Lung (tissue), 11 donors: ENCODE measurements at regions not wholly inside any gene's neighbourhood (a gene's known extent, or its start where the extent isn't known, plus 50 kb on each side); places are given as distances from the start of the nearest gene placed in this dataset.
A peak's percentile ranks its signal among the peaks of the same experiment; 100 is the strongest.

Experiments
- ATAC-seq: fragments of 200-7000 bp; cut with Tn5 transposase; one replicate; pipeline ENCODE4 v1.9.1; 2020; ENCODE audit warnings: moderate number of reproducible peaks; ENCODE audit not compliant: insufficient read depth, low FRiP score
- DNase-seq, 3 donors: peaks; one replicate each; pipeline ENCODE4 v3.0.0-alpha.2; 2013 to 2017
- H3K27ac ChIP-seq, 2 donors: one replicate each; pipeline ENCODE4 v1.5.1; 2013; ENCODE audit warnings: mild to moderate bottlenecking in 2 of 2, moderate library complexity in 2 of 2, control low read depth in 1 of 2, inconsistent platforms in 1 of 2, low read depth in 1 of 2, low read length in 1 of 2
- H3K27me3 ChIP-seq, 3 donors: one replicate each; pipeline ENCODE4 v1.5.1; 2013; ENCODE audit warnings: low read length in 2 of 3; ENCODE audit not compliant: control insufficient read depth in 3 of 3, insufficient read depth in 3 of 3
- H3K36me3 ChIP-seq, 4 donors: one replicate each; pipeline ENCODE4 v1.5.1; 2013; ENCODE audit warnings: low read length in 4 of 4, mild to moderate bottlenecking in 1 of 4, moderate library complexity in 1 of 4; ENCODE audit not compliant: control insufficient read depth in 4 of 4, insufficient read depth in 4 of 4
- H3K4me1 ChIP-seq, 5 donors: one replicate each; pipeline ENCODE4 v1.5.1; 2013; ENCODE audit warnings: low read length in 5 of 5, mild to moderate bottlenecking in 2 of 5, moderate library complexity in 1 of 5; ENCODE audit not compliant: control insufficient read depth in 5 of 5, insufficient read depth in 5 of 5
- H3K4me3 ChIP-seq: one replicate; pipeline ENCODE4 v1.5.1; 2013; ENCODE audit warnings: mild to moderate bottlenecking, control low read depth, moderate library complexity
- H3K9ac ChIP-seq, 2 donors: one replicate each; pipeline ENCODE4 v1.5.1; 2013; ENCODE audit warnings: low read length in 2 of 2, control low read depth in 1 of 2; ENCODE audit not compliant: insufficient read depth in 1 of 2
- H3K9me3 ChIP-seq, 4 donors: one replicate each; pipeline ENCODE4 v1.5.1; 2013; ENCODE audit warnings: low read length in 3 of 4, mild to moderate bottlenecking in 1 of 4, moderate library complexity in 1 of 4; ENCODE audit not compliant: control insufficient read depth in 4 of 4, insufficient read depth in 3 of 4
- CTCF ChIP-seq: IDR thresholded peaks from 2 replicates; pipeline ENCODE4 v1.5.1; 2012; ENCODE audit warnings: mild to moderate bottlenecking; ENCODE audit errors: control extremely low read depth, extremely low read depth
- WGBS, 2 donors: extraction: QIAGEN DNeasy Blood & Tissue Kit; methylation state at CpG; one replicate each; pipeline ENCODE4 v1.1.7; 2013; 5-methylcytosine and 5-hydroxymethylcytosine counted together
- donor health status: control.
- donor health status: control.
- donor health status: Bipolar disorder and iron deficiency.
- donor health status: healthy.
- donor health status: DM: yes; HTN: yes; CAD: no.

DNA sequence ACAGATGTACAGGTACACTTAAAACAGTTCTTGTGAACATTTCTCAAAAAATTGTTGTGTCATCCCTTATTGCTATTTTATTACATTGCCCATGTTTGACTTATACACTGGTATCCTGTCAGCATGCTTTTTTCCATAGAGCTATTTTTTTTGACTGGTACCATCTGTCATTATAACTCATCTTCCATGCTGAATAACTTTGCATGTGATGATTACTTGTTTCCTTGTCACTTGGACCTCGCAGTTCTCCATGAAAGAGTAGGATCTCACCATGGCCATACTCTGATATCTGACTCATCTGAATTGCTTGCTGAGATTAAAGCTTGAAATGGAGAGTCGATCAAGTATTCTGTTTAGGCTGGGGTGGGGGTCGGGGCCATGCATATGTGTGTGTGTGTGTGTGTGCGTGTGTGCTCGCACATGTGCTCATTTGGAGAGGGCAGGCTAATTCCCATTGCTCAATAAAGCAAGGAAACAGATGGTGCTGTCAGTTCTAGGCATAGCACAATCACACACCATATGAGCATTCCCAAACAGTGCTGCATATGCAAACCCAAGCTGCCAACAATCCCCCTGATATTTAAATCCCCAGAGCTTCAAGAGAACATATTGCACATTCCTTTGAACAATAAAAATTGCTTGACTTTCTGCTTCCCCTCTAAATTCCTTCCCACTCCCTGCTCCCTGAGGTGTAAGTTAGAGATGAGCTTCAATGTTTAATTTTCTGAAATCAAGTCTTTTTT lies 62.9 kb downstream of the NHLRC3 start:
- Histone ChIP-seq H3K27me3 (no peaks in the 10 kb centered on the region), H3K9ac (no peak overlapping the region), H3K4me1 (no peaks in the 10 kb centered on the region), H3K9me3 (no peaks in the 10 kb centered on the region), H3K4me3 (no peak overlapping the region), H3K36me3 (no peaks in the 10 kb centered on the region), H3K27ac (no peak overlapping the region)
- no peak for ATAC-seq
- no peak for TF ChIP-seq CTCF
- peak; percentile 19 to 48 (median 32) for DNase-seq
- 79 to 91% methylated on average over 5 of the region's 5 CpGs for WGBS, 2 donors

DNA sequence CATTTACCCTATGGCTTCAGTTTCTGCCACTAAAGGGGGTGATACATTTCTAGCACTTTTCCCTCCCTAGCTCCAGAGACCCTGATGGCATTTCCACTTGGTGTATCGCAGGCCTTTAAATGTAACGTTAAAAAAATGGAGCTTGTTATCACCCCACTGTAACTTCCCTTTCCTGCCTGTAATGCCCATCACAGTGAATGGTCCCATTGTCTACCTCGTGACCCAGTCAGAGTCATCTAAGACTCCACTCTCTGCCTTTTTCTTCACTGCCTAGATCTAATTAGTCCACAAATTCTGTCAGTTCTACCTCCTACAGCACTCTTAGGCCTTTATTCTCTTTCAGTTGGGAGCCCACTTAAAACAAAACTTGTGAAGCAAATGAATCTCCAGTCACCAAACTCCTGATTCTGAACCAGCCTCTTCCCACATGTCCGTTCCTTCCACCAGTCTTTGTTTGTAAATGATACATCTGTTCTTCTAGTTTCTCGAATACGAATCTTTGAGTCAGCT lies 64.8 kb downstream of the NHLRC3 start:
- ATAC-seq (no peak), DNase-seq (no peak)
- H3K9me3 ChIP-seq, result no peaks in the 10 kb centered on the region
- H3K9ac ChIP-seq, result no peak overlapping the region
- H3K27ac ChIP-seq, result no peak overlapping the region
- no peaks in the 10 kb centered on the region for H3K27me3 ChIP-seq
- no peak overlapping the region for H3K4me3 ChIP-seq
- H3K36me3 ChIP-seq, result no peaks in the 10 kb centered on the region
- no peak for TF ChIP-seq CTCF
- 69 to 72% methylated on average over 6 of the region's 6 CpGs for WGBS, 2 donors
- H3K4me1 ChIP-seq, result no peaks in the 10 kb centered on the region

DNA sequence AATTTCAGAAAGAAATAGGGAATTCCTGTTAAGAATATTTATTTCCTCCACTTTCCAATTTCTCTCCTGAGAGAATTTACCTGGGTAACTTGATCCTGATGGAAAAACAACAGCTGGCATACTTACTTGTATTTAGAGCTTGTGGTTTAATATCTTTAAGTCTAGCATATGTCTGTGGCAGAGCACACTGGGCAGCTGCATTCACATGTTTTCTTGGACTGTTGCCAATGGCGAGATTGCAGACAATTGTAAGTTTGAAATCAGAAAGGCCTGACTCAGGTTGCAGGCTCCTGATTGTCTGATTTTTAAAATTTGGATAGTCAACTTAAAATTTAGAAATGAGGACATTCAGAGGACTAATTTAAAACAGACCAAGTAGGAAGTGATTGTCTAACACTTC lies 66.9 kb downstream of the NHLRC3 start:
- no peak overlapping the region for H3K27ac ChIP-seq

More for the DNA sequence above, 66.9 kb downstream of the NHLRC3 start:
- Histone ChIP-seq H3K9ac (no peak overlapping the region), H3K27me3 (peaks cover 0 to 2% (median 0%) of the 10 kb centered on the region in 3 donors), H3K4me1 (no peaks in the 10 kb centered on the region), H3K4me3 (no peak overlapping the region), H3K36me3 (no peaks in the 10 kb centered on the region), H3K9me3 (no peaks in the 10 kb centered on the region)
- ATAC-seq (no peak), DNase-seq (peak in 2 of 3 donors; percentile 11 to 20)
- 48 to 52% methylated on average over 1 of the region's 1 CpG for WGBS, 2 donors
- no peak for TF ChIP-seq CTCF
